HEK293T (cell line): ENCODE measurements at regions not wholly inside any gene's neighbourhood (a gene's known extent, or its start where the extent isn't known, plus 50 kb on each side); places are given as distances from the start of the nearest gene placed in this dataset.

ENCODE experiments used
- CTCF ChIA-PET: fragments of 350-600 bp; formaldehyde crosslinking; extraction: SDS; loops from one replicate; lab custom pipeline; 2021; ENCODE audit warnings: antibody characterized with exemption, inconsistent platforms; lab: Yijun Ruan, JAX
- POLR2A ChIA-PET: fragments of 350-600 bp; formaldehyde crosslinking; extraction: SDS; loops from one replicate; lab custom pipeline; 2020; ENCODE audit warnings: antibody characterized with exemption, inconsistent platforms; lab: Yijun Ruan, JAX
- DNase-seq: peaks from one replicate; pipeline ENCODE4 v3.0.0; 2012; ENCODE audit warnings: mixed read lengths; ENCODE audit errors: extremely low spot score
- ARNT ChIP-seq: fragments of 450-650 bp; IDR thresholded peaks from 2 replicates; pipeline ENCODE4 v1.6.1; 2017; ENCODE audit warnings: mild to moderate bottlenecking
- BHLHE40 ChIP-seq: fragments of 450-650 bp; IDR thresholded peaks from 2 replicates; pipeline ENCODE4 v1.6.1; 2016; ENCODE audit warnings: mild to moderate bottlenecking, moderate library complexity, borderline replicate concordance
- CTBP1 ChIP-seq: fragments of 450-650 bp; IDR thresholded peaks from 2 replicates; pipeline ENCODE4 v1.6.1; 2016; ENCODE audit warnings: borderline replicate concordance
- ELF4 ChIP-seq: fragments of 450-650 bp; IDR thresholded peaks from 2 replicates; pipeline ENCODE4 v1.6.1; 2017; ENCODE audit warnings: antibody characterized with exemption
- FOXA1 ChIP-seq: fragments of 450-650 bp; IDR thresholded peaks from 2 replicates; pipeline ENCODE4 v1.6.1; 2016; ENCODE audit warnings: mild to moderate bottlenecking
- FOXK2 ChIP-seq: fragments of 450-650 bp; IDR thresholded peaks from 2 replicates; pipeline ENCODE4 v1.6.1; 2016; ENCODE audit warnings: mild to moderate bottlenecking
- FOXM1 ChIP-seq: fragments of 450-650 bp; IDR thresholded peaks from 2 replicates; pipeline ENCODE4 v1.6.1; 2017; ENCODE audit warnings: mild to moderate bottlenecking, borderline replicate concordance
- HDGF ChIP-seq: fragments of 450-650 bp; IDR thresholded peaks from 2 replicates; pipeline ENCODE4 v1.6.1; 2017; ENCODE audit warnings: antibody characterized with exemption, borderline replicate concordance
- L3MBTL2 ChIP-seq: fragments of 450-650 bp; conservative IDR thresholded peaks from 2 replicates; pipeline ENCODE4 v1.6.1; 2016; ENCODE audit warnings: mild to moderate bottlenecking
- LEF1 ChIP-seq: fragments of 450-650 bp; IDR thresholded peaks from 2 replicates; pipeline ENCODE4 v1.6.1; 2017; ENCODE audit warnings: mild to moderate bottlenecking, borderline replicate concordance
- NFRKB ChIP-seq: fragments of 450-650 bp; IDR thresholded peaks from 2 replicates; pipeline ENCODE4 v1.6.1; 2016; ENCODE audit warnings: mild to moderate bottlenecking, moderate library complexity
- PKNOX1 ChIP-seq: fragments of 450-650 bp; IDR thresholded peaks from 2 replicates; pipeline ENCODE4 v1.6.1; 2016
- SP1 ChIP-seq: fragments of 450-650 bp; IDR thresholded peaks from 2 replicates; pipeline ENCODE4 v1.6.1; 2017
- SUZ12 ChIP-seq: fragments of 450-650 bp; IDR thresholded peaks from 2 replicates; pipeline ENCODE4 v1.6.1; 2016; ENCODE audit warnings: mild to moderate bottlenecking
- TARDBP ChIP-seq: fragments of 450-650 bp; IDR thresholded peaks from 2 replicates; pipeline ENCODE4 v1.6.1; 2016
- ZNF384 ChIP-seq: fragments of 450-650 bp; IDR thresholded peaks from 2 replicates; pipeline ENCODE4 v1.6.1; 2016

- POLR2A ChIA-PET = no interaction called here
- CTCF ChIA-PET = interaction anchor here (1.0 kb wide), 1 partner anchor 133 kb away, joined by 3 read pairs; no protein-coding TSS in a partner anchor
These were observed 152.2 kb downstream of the GADD45G start for GRCh38 chr9:89756891-89757537.

GRCh38 chr9:89757776-89758528 is 153.1 kb downstream of the GADD45G start:
- ChIA-PET CTCF (no interaction called here), POLR2A (no interaction called here)
- no peak for DNase-seq
- TF ChIP-seq FOXA1 (no peak), ARNT (no peak), ZNF384 (no peak)

More at GRCh38 chr9:89756891-89757537, 152.2 kb downstream of the GADD45G start:
- no peak for DNase-seq
- TF ChIP-seq HDGF (no peak), FOXM1 (no peak), ARNT (no peak), ZNF384 (no peak), BHLHE40 (no peak), L3MBTL2 (no peak), FOXK2 (no peak)

GRCh38 chr9:89759572-89759971 is 154.8 kb downstream of the GADD45G start:
- DNase-seq = peak; percentile 40
- POLR2A ChIA-PET = no interaction called here
- TF ChIP-seq SUZ12 = no peak
- TF ChIP-seq PKNOX1 = peak; percentile 85
- CTCF ChIA-PET = interaction anchor here (0.8 kb wide), 1 partner anchor 8 kb away, joined by 5 read pairs; no protein-coding TSS in a partner anchor

- POLR2A ChIA-PET = no interaction called here
- CTCF ChIA-PET = interaction anchor here (0.8 kb wide), 1 partner anchor 9 kb away, joined by 5 read pairs; no protein-coding TSS in a partner anchor
- no peak for DNase-seq
- TF ChIP-seq SUZ12 = no peak
- no peak for TF ChIP-seq TARDBP
- TF ChIP-seq ELF4 = no peak
- no peak for TF ChIP-seq CTBP1
- TF ChIP-seq FOXK2 = no peak
These were observed 155.3 kb downstream of the GADD45G start for GRCh38 chr9:89760123-89760522.

- TF ChIP-seq ELF4 = no peak
- TF ChIP-seq ARNT = no peak
- TF ChIP-seq ZNF384 = no peak
- no peak for TF ChIP-seq FOXA1
- TF ChIP-seq HDGF = no peak
- TF ChIP-seq FOXM1 = no peak
- POLR2A ChIA-PET = no interaction called here
- CTCF ChIA-PET = interaction anchor here (0.6 kb wide), 1 partner anchor 21 kb away, joined by 3 read pairs; no protein-coding TSS in a partner anchor
- DNase-seq = no peak
These were observed 159.4 kb downstream of the GADD45G start for GRCh38 chr9:89764217-89764616.

- TF ChIP-seq FOXA1 (no peak), HDGF (no peak), LEF1 (no peak), SP1 (no peak)
- DNase-seq = no peak
- ChIA-PET CTCF (no interaction called here), POLR2A (no interaction called here)
These were observed 160.6 kb downstream of the GADD45G start for GRCh38 chr9:89765211-89765946.

- no peak for TF ChIP-seq FOXA1
- TF ChIP-seq FOXM1 = no peak
- TF ChIP-seq LEF1 = no peak
- no peak for TF ChIP-seq ARNT
- TF ChIP-seq ELF4 = no peak
- no peak for TF ChIP-seq NFRKB
- no peak for TF ChIP-seq PKNOX1
- no peak for TF ChIP-seq SUZ12
- no peak for TF ChIP-seq L3MBTL2
- no peak for TF ChIP-seq ZNF384
- TF ChIP-seq CTBP1 = no peak
- no peak for TF ChIP-seq FOXK2
- TF ChIP-seq TARDBP = no peak
- TF ChIP-seq BHLHE40 = no peak
- no peak for TF ChIP-seq HDGF
- no peak for TF ChIP-seq SP1
- POLR2A ChIA-PET = no interaction called here
- CTCF ChIA-PET = no interaction called here
- no peak for DNase-seq
These were observed 162.2 kb downstream of the GADD45G start for GRCh38 chr9:89766991-89767390.
